Natural killer cell treated with Interleukin-12 subunit alpha and Interleukin-12 subunit beta and Interleukin-15 and Interleukin-18, amount 100 ng/mL, for 72 hours (primary cell): ENCODE measurements at regions not wholly inside any gene's neighbourhood (a gene's known extent, or its start where the extent isn't known, plus 50 kb on each side); places are given as distances from the start of the nearest gene placed in this dataset.

ENCODE experiments used
- ATAC-seq, 2 donors: fragments of 150-1000 bp; cut with Tn5 transposase in 1 of 2; sonication (Bioruptor Pico), chemical (Tn5 transposase) in 1 of 2; 2 replicates each; pipeline ENCODE4 v1.10.0; 2021
- DNase-seq: peaks from one replicate; pipeline ENCODE4 v3.0.0; 2022; ENCODE audit warnings: low spot score
- H3K27ac Mint-ChIP-seq, 2 donors: 1 replicate in 1 of 2; 2 replicates in 1 of 2; pipeline ENCODE4 v1.8.0; 2022; ENCODE audit warnings: mixed read lengths in 2 of 2, mild to moderate bottlenecking in 1 of 2, moderate library complexity in 1 of 2
- H3K27me3 Mint-ChIP-seq, 2 donors: 1 replicate in 1 of 2; 2 replicates in 1 of 2; pipeline ENCODE4 v1.8.0; 2022; ENCODE audit warnings: mixed read lengths in 2 of 2
- H3K36me3 Mint-ChIP-seq: one replicate; pipeline ENCODE4 v1.8.0; 2022; ENCODE audit warnings: mixed read lengths
- H3K4me1 Mint-ChIP-seq, 2 donors: 1 replicate in 1 of 2; 2 replicates in 1 of 2; pipeline ENCODE4 v1.8.0; 2022; ENCODE audit warnings: low read depth in 2 of 2, mixed read lengths in 2 of 2, mild to moderate bottlenecking in 1 of 2
- H3K4me3 Mint-ChIP-seq: one replicate; pipeline ENCODE4 v1.8.0; 2022; ENCODE audit warnings: mixed read lengths
- H3K9me3 Mint-ChIP-seq: 2 replicates; pipeline ENCODE4 v1.8.0; 2022; ENCODE audit warnings: mixed read lengths

GRCh38 chr5:98627121-98627520 lies 146.3 kb upstream of the RGMB start:
- DNase-seq (no peak), ATAC-seq (no peak)
- no peaks in the 10 kb centered on the region for H3K4me1 Mint-ChIP-seq
- no peaks in the 10 kb centered on the region for H3K9me3 Mint-ChIP-seq
- H3K36me3 Mint-ChIP-seq, result peaks cover 4% of the 10 kb centered on the region
- H3K27me3 Mint-ChIP-seq, result no peaks in the 10 kb centered on the region
- H3K4me3 Mint-ChIP-seq, result no peak overlapping the region
- no peak overlapping the region for H3K27ac Mint-ChIP-seq

GRCh38 chr5:98630621-98631020 lies 142.8 kb upstream of the RGMB start:
- Mint-ChIP-seq H3K36me3 (peaks cover 4% of the 10 kb centered on the region), H3K27me3 (no peaks in the 10 kb centered on the region), H3K27ac (no peak overlapping the region), H3K4me1 (no peaks in the 10 kb centered on the region), H3K9me3 (peaks cover 3% of the 10 kb centered on the region), H3K4me3 (no peak overlapping the region)
- DNase-seq, result no peak
- ATAC-seq, result no peak

GRCh38 chr5:98631311-98632054 lies 142.0 kb upstream of the RGMB start:
- ATAC-seq, result no peak
- no peaks in the 10 kb centered on the region for H3K27me3 Mint-ChIP-seq

GRCh38 chr5:98635656-98636055 lies 137.8 kb upstream of the RGMB start:
- Mint-ChIP-seq H3K27me3 (no peaks in the 10 kb centered on the region), H3K9me3 (peaks cover 3% of the 10 kb centered on the region), H3K27ac (no peak overlapping the region), H3K4me1 (no peaks in the 10 kb centered on the region), H3K36me3 (no peaks in the 10 kb centered on the region), H3K4me3 (no peak overlapping the region)
- ATAC-seq (no peak), DNase-seq (no peak)

More at GRCh38 chr5:98631311-98632054, 142.0 kb upstream of the RGMB start:
- Mint-ChIP-seq H3K9me3 (peaks cover 3% of the 10 kb centered on the region), H3K27ac (no peak overlapping the region), H3K4me1 (no peaks in the 10 kb centered on the region), H3K4me3 (no peak overlapping the region), H3K36me3 (no peaks in the 10 kb centered on the region)
- DNase-seq, result no peak

GRCh38 chr5:98637116-98637515 lies 136.3 kb upstream of the RGMB start:
- ATAC-seq (no peak), DNase-seq (no peak)
- H3K4me3 Mint-ChIP-seq, result no peak overlapping the region
- H3K9me3 Mint-ChIP-seq, result peaks cover 3% of the 10 kb centered on the region
- no peaks in the 10 kb centered on the region for H3K4me1 Mint-ChIP-seq
- no peak overlapping the region for H3K27ac Mint-ChIP-seq
- no peaks in the 10 kb centered on the region for H3K36me3 Mint-ChIP-seq
- no peaks in the 10 kb centered on the region for H3K27me3 Mint-ChIP-seq

GRCh38 chr5:98637557-98637956 lies 135.9 kb upstream of the RGMB start:
- Mint-ChIP-seq H3K36me3 (no peaks in the 10 kb centered on the region), H3K27ac (no peak overlapping the region), H3K9me3 (peaks cover 3% of the 10 kb centered on the region), H3K4me1 (no peaks in the 10 kb centered on the region), H3K27me3 (no peaks in the 10 kb centered on the region), H3K4me3 (no peak overlapping the region)
- no peak for DNase-seq
- no peak for ATAC-seq

GRCh38 chr5:98638111-98638510 lies 135.4 kb upstream of the RGMB start:
- H3K4me3 Mint-ChIP-seq, result no peak overlapping the region
- H3K36me3 Mint-ChIP-seq, result no peaks in the 10 kb centered on the region
- no peak overlapping the region for H3K27ac Mint-ChIP-seq
- DNase-seq (no peak), ATAC-seq (no peak)
- H3K27me3 Mint-ChIP-seq, result no peaks in the 10 kb centered on the region
- peaks cover 3% of the 10 kb centered on the region for H3K9me3 Mint-ChIP-seq
- no peaks in the 10 kb centered on the region for H3K4me1 Mint-ChIP-seq

GRCh38 chr5:98638701-98639100 lies 134.8 kb upstream of the RGMB start:
- Mint-ChIP-seq H3K27me3 (no peaks in the 10 kb centered on the region), H3K4me1 (no peaks in the 10 kb centered on the region), H3K9me3 (no peaks in the 10 kb centered on the region), H3K4me3 (no peak overlapping the region), H3K27ac (no peak overlapping the region), H3K36me3 (no peaks in the 10 kb centered on the region)
- DNase-seq (no peak), ATAC-seq (no peak)

- no peak for ATAC-seq
- Mint-ChIP-seq H3K36me3 (no peaks in the 10 kb centered on the region), H3K27me3 (no peaks in the 10 kb centered on the region), H3K9me3 (no peaks in the 10 kb centered on the region), H3K4me3 (no peak overlapping the region), H3K4me1 (no peaks in the 10 kb centered on the region), H3K27ac (no peak overlapping the region)
- DNase-seq, result no peak
These were observed 134.2 kb upstream of the RGMB start for GRCh38 chr5:98639274-98639673.

- ATAC-seq (no peak), DNase-seq (no peak)
- H3K9me3 Mint-ChIP-seq, result no peaks in the 10 kb centered on the region
- no peaks in the 10 kb centered on the region for H3K36me3 Mint-ChIP-seq
- H3K27me3 Mint-ChIP-seq, result no peaks in the 10 kb centered on the region
- no peaks in the 10 kb centered on the region for H3K4me1 Mint-ChIP-seq
- no peak overlapping the region for H3K4me3 Mint-ChIP-seq
- H3K27ac Mint-ChIP-seq, result no peak overlapping the region
These were observed 131.8 kb upstream of the RGMB start for GRCh38 chr5:98641671-98642070.

GRCh38 chr5:98643569-98643968 lies 129.9 kb upstream of the RGMB start:
- Mint-ChIP-seq H3K9me3 (no peaks in the 10 kb centered on the region), H3K27ac (no peak overlapping the region), H3K4me1 (no peaks in the 10 kb centered on the region)

GRCh38 chr5:98651715-98652114 lies 121.7 kb upstream of the RGMB start:
- DNase-seq, result no peak
- Mint-ChIP-seq H3K27me3 (no peaks in the 10 kb centered on the region), H3K4me1 (no peaks in the 10 kb centered on the region), H3K36me3 (no peaks in the 10 kb centered on the region), H3K9me3 (no peaks in the 10 kb centered on the region), H3K27ac (no peak overlapping the region), H3K4me3 (no peak overlapping the region)
- no peak for ATAC-seq

More at GRCh38 chr5:98643569-98643968, 129.9 kb upstream of the RGMB start:
- no peaks in the 10 kb centered on the region for H3K36me3 Mint-ChIP-seq
- no peak overlapping the region for H3K4me3 Mint-ChIP-seq
- no peak for DNase-seq
- no peak for ATAC-seq
- no peaks in the 10 kb centered on the region for H3K27me3 Mint-ChIP-seq

- Mint-ChIP-seq H3K36me3 (no peaks in the 10 kb centered on the region), H3K27me3 (no peaks in the 10 kb centered on the region), H3K4me1 (no peaks in the 10 kb centered on the region), H3K27ac (no peak overlapping the region), H3K9me3 (no peaks in the 10 kb centered on the region), H3K4me3 (no peak overlapping the region)
- DNase-seq (no peak), ATAC-seq (no peak)
These were observed 117.2 kb upstream of the RGMB start for GRCh38 chr5:98656125-98656795.

GRCh38 chr5:98656796-98657195 lies 116.7 kb upstream of the RGMB start:
- Mint-ChIP-seq H3K27me3 (no peaks in the 10 kb centered on the region), H3K4me3 (no peak overlapping the region), H3K27ac (no peak overlapping the region), H3K9me3 (no peaks in the 10 kb centered on the region), H3K36me3 (no peaks in the 10 kb centered on the region), H3K4me1 (no peaks in the 10 kb centered on the region)
- ATAC-seq (no peak), DNase-seq (no peak)
